ENCODE measurements at regions not wholly inside any gene's neighbourhood (a gene's known extent, or its start where the extent isn't known, plus 50 kb on each side); places are given as distances from the start of the nearest gene placed in this dataset.
"Not testable (repeated sequence)": the region's sequence is repeated elsewhere in the genome, so short reads cannot be mapped to it uniquely, and the experiment has no call there.

DNA sequence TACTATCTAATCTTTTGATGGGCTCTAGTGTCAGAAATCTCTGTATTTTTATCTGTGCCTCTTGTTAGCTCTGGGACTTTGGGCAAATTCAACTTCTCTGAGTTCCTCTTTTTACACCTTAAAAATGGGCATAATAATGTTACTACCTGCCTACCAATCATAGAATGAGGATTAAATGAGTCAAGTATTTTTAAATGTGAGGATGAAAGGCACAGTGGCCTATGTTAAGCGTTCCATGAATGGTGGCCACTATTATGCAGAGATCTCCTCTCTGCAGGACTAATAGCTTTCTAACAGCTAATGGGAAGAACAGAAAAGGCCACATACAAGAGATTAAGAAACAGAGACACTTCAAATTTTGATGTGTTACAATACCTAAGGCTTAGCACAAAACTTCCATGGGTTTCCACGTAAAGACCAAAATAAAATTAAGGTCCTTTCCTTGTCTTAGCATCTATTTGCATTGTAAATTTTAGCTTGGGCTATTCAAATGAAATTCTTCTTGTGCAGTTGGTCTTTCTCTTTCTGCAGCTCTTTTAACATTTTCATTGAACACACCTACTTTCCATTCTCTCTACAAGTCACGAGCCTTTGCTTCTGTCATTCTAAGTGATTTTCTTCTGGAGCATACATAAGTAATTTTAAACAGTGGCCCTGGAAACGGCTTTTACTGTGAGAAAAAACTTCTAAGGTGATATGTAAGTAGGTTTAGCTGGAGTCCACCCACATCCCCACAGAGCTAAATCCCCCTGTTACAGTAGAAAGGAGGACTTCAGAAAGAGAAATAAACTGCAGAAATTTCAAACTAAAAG lies 117.9 kb upstream of the MED14 start:
- DNase-seq (ENCODE audit: extremely low spot score in 2 of 2): no peak
- Histone ChIP-seq H3K36me3 (no peaks in the 10 kb centered on the region), H3K4me3 (no peak overlapping the region), H3K4me1 (no peaks in the 10 kb centered on the region), H3K27me3 (no peaks in the 10 kb centered on the region), H3K27ac (no peak overlapping the region), H3K9me3 (no peaks in the 10 kb centered on the region)
- intact Hi-C loops (cut with DNase I): no loop called here
- TF ChIP-seq, protein P1, sequence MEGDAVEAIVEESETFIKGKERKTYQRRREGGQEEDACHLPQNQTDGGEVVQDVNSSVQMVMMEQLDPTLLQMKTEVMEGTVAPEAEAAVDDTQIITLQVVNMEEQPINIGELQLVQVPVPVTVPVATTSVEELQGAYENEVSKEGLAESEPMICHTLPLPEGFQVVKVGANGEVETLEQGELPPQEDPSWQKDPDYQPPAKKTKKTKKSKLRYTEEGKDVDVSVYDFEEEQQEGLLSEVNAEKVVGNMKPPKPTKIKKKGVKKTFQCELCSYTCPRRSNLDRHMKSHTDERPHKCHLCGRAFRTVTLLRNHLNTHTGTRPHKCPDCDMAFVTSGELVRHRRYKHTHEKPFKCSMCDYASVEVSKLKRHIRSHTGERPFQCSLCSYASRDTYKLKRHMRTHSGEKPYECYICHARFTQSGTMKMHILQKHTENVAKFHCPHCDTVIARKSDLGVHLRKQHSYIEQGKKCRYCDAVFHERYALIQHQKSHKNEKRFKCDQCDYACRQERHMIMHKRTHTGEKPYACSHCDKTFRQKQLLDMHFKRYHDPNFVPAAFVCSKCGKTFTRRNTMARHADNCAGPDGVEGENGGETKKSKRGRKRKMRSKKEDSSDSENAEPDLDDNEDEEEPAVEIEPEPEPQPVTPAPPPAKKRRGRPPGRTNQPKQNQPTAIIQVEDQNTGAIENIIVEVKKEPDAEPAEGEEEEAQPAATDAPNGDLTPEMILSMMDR (IDR thresholded peaks at IDR 0.05): no peak
- TF ChIP-seq POLR2AphosphoS5 (IDR thresholded peaks at IDR 0.05; ENCODE audit: insufficient read depth in 1 of 2, low read depth in 1 of 2): no peak
- no peak for TF ChIP-seq POLR2A (IDR thresholded peaks at IDR 0.05)

DNA sequence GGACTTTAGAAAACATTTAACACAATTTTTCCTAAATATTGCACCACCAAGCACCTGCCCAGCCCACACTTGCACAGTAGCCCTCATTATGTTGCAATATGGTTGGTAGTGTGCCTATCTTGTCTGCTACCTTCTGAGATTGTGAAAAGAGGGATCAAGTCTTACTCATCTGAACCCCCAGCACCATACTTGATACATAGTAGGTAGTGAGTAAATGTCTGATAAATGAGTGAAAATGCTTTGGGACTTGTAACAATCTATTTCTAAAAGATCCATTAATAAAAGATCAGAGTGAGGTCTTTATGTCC lies 118.4 kb upstream of the MED14 start:
- TF ChIP-seq, protein P1 (IDR thresholded peaks at IDR 0.05): no peak
- H3K4me1 ChIP-seq: no peaks in the 10 kb centered on the region
- no peaks in the 10 kb centered on the region for H3K36me3 ChIP-seq
- H3K9me3 ChIP-seq: no peaks in the 10 kb centered on the region
- H3K27me3 ChIP-seq: no peaks in the 10 kb centered on the region
- no peak overlapping the region for H3K4me3 ChIP-seq
- no peak for DNase-seq (ENCODE audit: extremely low spot score in 2 of 2)
- H3K27ac ChIP-seq: no peak overlapping the region
- intact Hi-C loops (cut with DNase I): no loop called here

DNA sequence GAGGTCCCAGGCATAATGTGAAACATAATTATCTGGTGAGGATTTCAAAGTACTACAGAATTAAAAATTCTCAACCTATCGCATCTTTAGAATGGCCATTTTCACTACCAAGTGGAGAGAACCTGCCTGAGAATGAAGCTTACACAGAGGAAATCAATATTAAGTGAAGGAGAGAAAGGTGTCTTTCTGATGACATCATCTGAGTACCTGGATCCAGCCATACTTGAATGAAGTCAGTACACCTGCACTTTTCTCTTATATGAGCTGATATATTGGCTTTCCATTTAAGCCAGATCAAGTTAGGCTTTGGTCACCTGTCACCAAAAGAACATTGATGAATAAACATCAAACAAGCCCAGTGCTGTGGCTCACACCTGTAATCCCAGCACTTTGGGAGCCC lies 118.9 kb upstream of the MED14 start:
- Histone ChIP-seq H3K4me1 (no peaks in the 10 kb centered on the region), H3K9me3 (no peaks in the 10 kb centered on the region), H3K27ac (no peak overlapping the region), H3K27me3 (no peaks in the 10 kb centered on the region), H3K4me3 (no peak overlapping the region), H3K36me3 (no peaks in the 10 kb centered on the region)
- intact Hi-C loops (cut with DNase I): no loop called here
- TF ChIP-seq POLR2AphosphoS5 (IDR thresholded peaks at IDR 0.05; ENCODE audit: insufficient read depth in 1 of 2, low read depth in 1 of 2) (no peak), POLR2A (IDR thresholded peaks at IDR 0.05) (no peak)
- TF ChIP-seq, protein P1 (IDR thresholded peaks at IDR 0.05): no peak
- no peak for DNase-seq (ENCODE audit: extremely low spot score in 2 of 2)

DNA sequence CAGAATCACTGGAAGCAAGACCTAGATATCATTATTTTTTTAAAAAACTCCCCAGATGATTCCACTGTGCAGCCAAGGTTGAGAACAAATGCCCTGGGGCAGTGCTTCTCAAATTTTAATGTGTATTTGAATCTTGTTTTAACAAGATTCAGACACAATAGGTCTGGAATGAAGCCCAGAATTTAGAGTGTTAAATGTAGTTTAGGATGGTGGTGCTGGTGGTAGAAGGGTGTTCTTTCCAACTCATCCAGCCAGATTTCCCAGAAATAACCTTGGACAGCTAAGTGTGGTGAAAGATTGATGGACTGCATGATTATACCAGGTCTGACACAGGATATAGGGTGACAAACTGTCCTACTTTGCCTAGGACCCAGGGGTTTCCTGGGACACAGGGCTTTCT lies 120.1 kb upstream of the MED14 start:
- no peaks in the 10 kb centered on the region for H3K9me3 ChIP-seq
- no peak for DNase-seq (ENCODE audit: extremely low spot score in 2 of 2)
- no peak overlapping the region for H3K27ac ChIP-seq
- H3K4me3 ChIP-seq: no peak overlapping the region
- TF ChIP-seq, protein P1 (IDR thresholded peaks at IDR 0.05): no peak
- no peak for TF ChIP-seq POLR2AphosphoS5 (IDR thresholded peaks at IDR 0.05; ENCODE audit: insufficient read depth in 1 of 2, low read depth in 1 of 2)
- TF ChIP-seq POLR2A (IDR thresholded peaks at IDR 0.05): no peak
- H3K36me3 ChIP-seq: no peaks in the 10 kb centered on the region
- H3K4me1 ChIP-seq: no peaks in the 10 kb centered on the region
- intact Hi-C loops (cut with DNase I): no loop called here
- no peaks in the 10 kb centered on the region for H3K27me3 ChIP-seq

DNA sequence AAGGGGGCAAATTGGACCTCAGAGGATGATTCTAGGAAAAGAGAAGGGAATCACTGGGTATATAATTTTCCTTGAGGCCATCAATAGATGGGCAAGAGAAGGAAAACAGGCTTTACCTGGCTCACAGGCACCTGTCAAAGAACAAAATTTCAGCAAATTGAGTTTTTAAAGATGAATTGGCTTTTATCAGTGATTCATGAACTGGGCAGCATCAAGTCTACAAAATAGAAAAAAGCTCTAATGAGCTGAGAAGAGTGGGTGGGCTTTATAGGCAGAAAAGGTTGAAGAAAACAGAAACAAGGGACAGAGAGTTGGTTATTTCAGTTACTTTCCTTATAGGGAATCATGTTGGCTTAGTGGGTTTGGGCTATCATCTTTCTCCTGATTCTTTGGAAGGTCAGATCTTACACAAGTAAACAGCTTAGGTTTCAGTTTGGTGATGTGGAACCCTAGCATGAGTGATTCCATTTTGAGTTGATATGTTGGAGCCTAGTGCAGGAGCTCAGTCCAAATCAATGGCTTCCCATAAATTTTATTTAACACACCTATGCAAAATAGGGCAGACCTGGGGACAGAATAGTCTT lies 120.7 kb upstream of the MED14 start:
- Histone ChIP-seq H3K27ac (no peak overlapping the region), H3K4me1 (no peaks in the 10 kb centered on the region), H3K36me3 (no peaks in the 10 kb centered on the region), H3K9me3 (no peaks in the 10 kb centered on the region), H3K4me3 (no peak overlapping the region), H3K27me3 (no peaks in the 10 kb centered on the region)
- no peak for DNase-seq (ENCODE audit: extremely low spot score in 2 of 2)
- intact Hi-C loops (cut with DNase I): no loop called here
- no peak for TF ChIP-seq POLR2AphosphoS5 (IDR thresholded peaks at IDR 0.05; ENCODE audit: insufficient read depth in 1 of 2, low read depth in 1 of 2)
- TF ChIP-seq, protein P1 (IDR thresholded peaks at IDR 0.05): no peak
- TF ChIP-seq POLR2A (IDR thresholded peaks at IDR 0.05): no peak

DNA sequence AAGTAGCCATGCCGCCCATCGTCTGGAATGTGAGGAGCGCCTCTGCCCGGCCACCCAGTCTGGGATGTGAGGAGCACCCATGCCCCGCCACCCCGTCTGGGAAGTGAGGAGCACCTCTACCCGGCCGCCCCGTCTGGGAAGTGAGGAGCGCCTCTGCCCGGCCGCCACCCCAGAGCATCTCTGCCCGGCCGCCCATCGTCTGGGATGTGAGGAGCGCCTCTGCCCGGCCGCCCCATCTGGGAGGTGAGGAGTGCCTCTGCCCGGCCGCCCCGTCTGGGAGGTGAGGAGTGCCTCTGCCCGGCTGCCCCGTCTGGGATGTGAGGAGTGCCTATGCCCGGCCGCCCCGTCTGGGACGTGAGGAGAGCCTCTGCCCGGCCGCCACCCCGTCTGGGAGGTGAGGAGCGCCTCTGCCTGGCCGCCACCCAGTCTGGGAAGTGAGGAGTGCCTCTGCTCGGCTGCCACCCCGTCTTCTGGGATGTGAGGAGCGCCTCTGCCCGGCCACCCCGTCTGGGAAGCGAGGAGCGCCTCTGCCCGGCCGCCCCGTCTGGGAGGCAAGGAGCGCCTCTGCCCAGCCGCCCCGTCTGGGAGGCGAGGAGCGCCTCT lies 126.7 kb upstream of the MED14 start:
- H3K36me3 ChIP-seq; H3K4me1 ChIP-seq; H3K27me3 ChIP-seq; intact Hi-C loops (cut with DNase I); H3K9me3 ChIP-seq; H3K27ac ChIP-seq; H3K4me3 ChIP-seq; DNase-seq (ENCODE audit: extremely low spot score in 2 of 2): not testable (repeated sequence)

DNA sequence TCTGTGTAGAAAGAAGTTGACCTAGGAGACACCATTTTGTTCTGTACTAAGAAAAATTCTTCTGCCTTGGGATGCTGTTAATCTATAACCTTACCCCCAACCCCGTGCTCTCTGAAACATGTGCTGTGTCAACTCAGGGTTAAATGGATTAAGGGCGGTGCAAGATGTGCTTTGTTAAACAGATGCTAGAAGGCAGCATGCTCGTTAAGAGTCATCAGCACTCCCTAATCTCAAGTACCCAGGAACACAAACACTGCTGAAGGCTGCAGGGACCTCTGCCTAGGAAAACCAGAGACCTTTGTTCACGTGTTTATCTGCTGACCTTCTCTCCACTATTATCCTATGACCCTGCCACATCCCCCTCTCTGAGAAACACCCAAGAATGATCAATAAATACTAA lies 127.9 kb upstream of the MED14 start:
- intact Hi-C loops (cut with DNase I); DNase-seq (ENCODE audit: extremely low spot score in 2 of 2); H3K9me3 ChIP-seq; H3K4me3 ChIP-seq; H3K27ac ChIP-seq; H3K36me3 ChIP-seq; H3K4me1 ChIP-seq; H3K27me3 ChIP-seq: not testable (repeated sequence)
